Thyroid gland (tissue), 4 donors: ENCODE measurements at regions not wholly inside any gene's neighbourhood (a gene's known extent, or its start where the extent isn't known, plus 50 kb on each side); places are given as distances from the start of the nearest gene placed in this dataset.

Source experiments
- DNase-seq, 2 donors: peaks; one replicate each; pipeline ENCODE4 v3.0.0-alpha.2; 2019
- H3K27ac ChIP-seq, 3 donors: fragments of 200-600 bp; sonication (generic); 1 replicate in 2 of 3; 2 replicates in 1 of 3; pipeline ENCODE4 v1.5.1; 2016 to 2019; ENCODE audit warnings: mild to moderate bottlenecking in 1 of 3, moderate library complexity in 1 of 3
- H3K27me3 ChIP-seq: fragments of 200-600 bp; sonication (generic); one replicate; pipeline ENCODE4 v1.5.1; 2019
- H3K36me3 ChIP-seq, 2 donors: fragments of 200-600 bp; sonication (generic); one replicate each; pipeline ENCODE4 v1.5.1; 2016 to 2019
- H3K4me1 ChIP-seq, 2 donors: fragments of 200-600 bp; sonication (generic); one replicate each; pipeline ENCODE4 v1.5.1; 2017 to 2019
- H3K4me3 ChIP-seq, 3 donors: fragments of 200-600 bp; sonication (generic); replicated peaks in 1 of 3; 1 replicate in 2 of 3; 2 replicates in 1 of 3; pipeline ENCODE4 v1.5.1; 2016; ENCODE audit warnings: mild to moderate bottlenecking in 1 of 3
- H3K9me3 ChIP-seq: fragments of 200-600 bp; sonication (generic); one replicate; pipeline ENCODE4 v1.5.1; 2017
- POLR2A ChIP-seq, 2 donors: fragments of 450-650 bp; IDR thresholded peaks; one replicate each; pipeline ENCODE4 v1.6.1; 2017; ENCODE audit warnings: antibody characterized with exemption in 2 of 2, mild to moderate bottlenecking in 2 of 2, moderate library complexity in 1 of 2
- WGBS, 2 donors: methylation state at CpG; one replicate each; pipeline ENCODE4 v1.1.5; 2017; 5-methylcytosine and 5-hydroxymethylcytosine counted together
- intact Hi-C: fragments of 100-400 bp; cut with DNase I; formaldehyde crosslinking; loops from one replicate; pipeline ENCODE4 v1.15.1; 2023
- TF ChIP-seq, protein P1 (sequence below), 6 experiments: fragments of 200-600 bp in 3 of 6; fragments of 450-650 bp in 3 of 6; sonication (generic) in 3 of 6; IDR thresholded peaks; one replicate each; pipeline ENCODE4 v1.5.1; 2016 to 2019; ENCODE audit warnings: antibody characterized with exemption in 6 of 6, mild to moderate bottlenecking in 2 of 6, inconsistent platforms in 1 of 6, moderate library complexity in 1 of 6

GRCh38 chr2:144211826-144212225 is 308.1 kb downstream of the ZEB2 start:
- intact Hi-C loops = no loop called here
- peaks cover 0 to 8% of the 10 kb centered on the region in 2 donors for H3K4me1 ChIP-seq
- no peaks in the 10 kb centered on the region for H3K27me3 ChIP-seq
- WGBS, 2 donors = 98% methylated on average over 4 of the region's 4 CpGs
- no peaks in the 10 kb centered on the region for H3K36me3 ChIP-seq
- H3K9me3 ChIP-seq = no peaks in the 10 kb centered on the region
- no peak overlapping the region for H3K4me3 ChIP-seq
- DNase-seq = no peak
- TF ChIP-seq, protein P1, sequence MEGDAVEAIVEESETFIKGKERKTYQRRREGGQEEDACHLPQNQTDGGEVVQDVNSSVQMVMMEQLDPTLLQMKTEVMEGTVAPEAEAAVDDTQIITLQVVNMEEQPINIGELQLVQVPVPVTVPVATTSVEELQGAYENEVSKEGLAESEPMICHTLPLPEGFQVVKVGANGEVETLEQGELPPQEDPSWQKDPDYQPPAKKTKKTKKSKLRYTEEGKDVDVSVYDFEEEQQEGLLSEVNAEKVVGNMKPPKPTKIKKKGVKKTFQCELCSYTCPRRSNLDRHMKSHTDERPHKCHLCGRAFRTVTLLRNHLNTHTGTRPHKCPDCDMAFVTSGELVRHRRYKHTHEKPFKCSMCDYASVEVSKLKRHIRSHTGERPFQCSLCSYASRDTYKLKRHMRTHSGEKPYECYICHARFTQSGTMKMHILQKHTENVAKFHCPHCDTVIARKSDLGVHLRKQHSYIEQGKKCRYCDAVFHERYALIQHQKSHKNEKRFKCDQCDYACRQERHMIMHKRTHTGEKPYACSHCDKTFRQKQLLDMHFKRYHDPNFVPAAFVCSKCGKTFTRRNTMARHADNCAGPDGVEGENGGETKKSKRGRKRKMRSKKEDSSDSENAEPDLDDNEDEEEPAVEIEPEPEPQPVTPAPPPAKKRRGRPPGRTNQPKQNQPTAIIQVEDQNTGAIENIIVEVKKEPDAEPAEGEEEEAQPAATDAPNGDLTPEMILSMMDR (IDR thresholded peaks at IDR 0.05) = no peak
- TF ChIP-seq POLR2A (IDR thresholded peaks at IDR 0.05) = no peak
- no peak overlapping the region for H3K27ac ChIP-seq

DNA sequence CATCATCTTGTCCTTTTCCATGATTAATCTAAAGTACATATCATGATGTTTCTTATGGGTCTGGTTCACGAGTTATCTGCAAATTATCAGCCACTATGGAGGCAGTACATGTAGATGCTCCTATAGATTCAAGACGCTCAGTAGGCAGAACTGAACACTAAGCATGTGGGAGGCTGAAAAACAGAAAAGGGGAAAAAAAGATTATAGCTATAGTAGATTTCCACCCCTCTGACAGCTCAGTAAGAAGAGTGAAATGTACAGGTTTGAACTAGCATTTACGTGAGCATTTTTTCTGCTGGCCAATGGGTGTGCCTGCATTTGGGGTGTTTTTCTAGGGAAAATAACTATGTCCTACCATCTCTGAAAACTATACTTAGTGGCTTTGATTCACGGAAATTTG is 308.9 kb downstream of the ZEB2 start:
- no peak for DNase-seq
- H3K9me3 ChIP-seq = no peaks in the 10 kb centered on the region
- peaks cover 0 to 4% of the 10 kb centered on the region in 2 donors for H3K4me1 ChIP-seq
- H3K36me3 ChIP-seq = no peaks in the 10 kb centered on the region
- 96 to 98% methylated on average over 4 of the region's 4 CpGs for WGBS, 2 donors
- H3K4me3 ChIP-seq = no peak overlapping the region
- H3K27ac ChIP-seq = no peak overlapping the region
- intact Hi-C loops = no loop called here
- TF ChIP-seq, protein P1 (IDR thresholded peaks at IDR 0.05) = no peak
- TF ChIP-seq POLR2A (IDR thresholded peaks at IDR 0.05) = no peak
- no peaks in the 10 kb centered on the region for H3K27me3 ChIP-seq

GRCh38 chr2:144210076-144210475 is 309.8 kb downstream of the ZEB2 start:
- Histone ChIP-seq H3K27me3 (no peaks in the 10 kb centered on the region), H3K4me3 (no peak overlapping the region), H3K4me1 (no peaks in the 10 kb centered on the region), H3K9me3 (no peaks in the 10 kb centered on the region), H3K27ac (no peak overlapping the region), H3K36me3 (no peaks in the 10 kb centered on the region)
- DNase-seq = no peak
- 94 to 100% methylated on average over 2 of the region's 2 CpGs for WGBS, 2 donors
- TF ChIP-seq POLR2A (IDR thresholded peaks at IDR 0.05) = no peak
- TF ChIP-seq, protein P1 (IDR thresholded peaks at IDR 0.05) = no peak
- intact Hi-C loops = no loop called here

DNA sequence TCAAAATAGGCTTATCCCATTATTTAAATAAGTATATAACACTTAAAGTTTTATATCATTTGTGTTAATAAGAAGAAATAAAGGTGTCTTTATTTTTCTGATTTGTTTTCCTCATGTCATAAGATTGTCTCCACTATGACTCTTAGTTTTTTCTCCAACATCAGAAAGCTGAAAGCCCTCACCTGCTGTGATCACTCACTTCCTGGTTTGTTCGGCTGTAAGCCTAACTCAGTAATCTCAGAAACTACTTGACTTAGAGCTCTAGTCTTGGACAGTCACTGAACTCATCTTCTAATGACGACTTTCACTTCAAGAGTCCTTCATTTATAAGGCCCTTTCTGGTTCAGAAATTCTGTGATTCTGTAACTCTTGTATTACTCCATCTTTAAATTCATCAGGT is 311.0 kb downstream of the ZEB2 start:
- Histone ChIP-seq H3K9me3 (no peaks in the 10 kb centered on the region), H3K27me3 (no peaks in the 10 kb centered on the region), H3K27ac (no peak overlapping the region), H3K36me3 (no peaks in the 10 kb centered on the region), H3K4me3 (no peak overlapping the region), H3K4me1 (no peaks in the 10 kb centered on the region)
- TF ChIP-seq, protein P1 (IDR thresholded peaks at IDR 0.05) = no peak
- no peak for TF ChIP-seq POLR2A (IDR thresholded peaks at IDR 0.05)
- intact Hi-C loops = no loop called here
- 73 to 76% methylated on average over 2 of the region's 2 CpGs for WGBS, 2 donors
- no peak for DNase-seq

- DNase-seq = no peak
- intact Hi-C loops = no loop called here
- H3K4me1 ChIP-seq = peaks cover 6 to 12% of the 10 kb centered on the region in 2 donors
- no peak for TF ChIP-seq POLR2A (IDR thresholded peaks at IDR 0.05)
- TF ChIP-seq, protein P1 (IDR thresholded peaks at IDR 0.05) = no peak
- no peak overlapping the region for H3K27ac ChIP-seq
- no peak overlapping the region for H3K4me3 ChIP-seq
- no peaks in the 10 kb centered on the region for H3K9me3 ChIP-seq
- H3K27me3 ChIP-seq = no peaks in the 10 kb centered on the region
- WGBS, 2 donors = 93 to 95% methylated on average over 2 of the region's 2 CpGs
- H3K36me3 ChIP-seq = no peaks in the 10 kb centered on the region
Measured at GRCh38 chr2:144206019-144206418, 313.9 kb downstream of the ZEB2 start.
